ENCODE measurements at regions not wholly inside any gene's neighbourhood (a gene's known extent, or its start where the extent isn't known, plus 50 kb on each side); places are given as distances from the start of the nearest gene placed in this dataset.

- POLR2A ChIA-PET: no interaction called here
These were observed 877.8 kb upstream of the ADGRL2 start for GRCh38 chr1:80922906-80923305.

GRCh38 chr1:80919426-80919825 lies 881.3 kb upstream of the ADGRL2 start:
- intact Hi-C loops (cut with micrococcal nuclease; ENCODE audit: unreplicated experiment): no loop called here
- H3K27me3 ChIP-seq (replicated peaks; ENCODE audit: control insufficient read depth, insufficient read depth, low read length): no peaks in the 10 kb centered on the region
- no peaks in the 10 kb centered on the region for H3K9me3 ChIP-seq
- Mint-ChIP-seq H3K4me1 (ENCODE audit: low read depth, unreplicated experiment) (no peaks in the 10 kb centered on the region), H3K27ac (ENCODE audit: unreplicated experiment) (no peak overlapping the region), H3K27me3 (ENCODE audit: insufficient read depth, unreplicated experiment) (no peaks in the 10 kb centered on the region), H3K4me3 (ENCODE audit: unreplicated experiment) (no peak overlapping the region), H3K36me3 (ENCODE audit: insufficient read depth, unreplicated experiment) (no peaks in the 10 kb centered on the region), H3K9me3 (ENCODE audit: unreplicated experiment) (no peaks in the 10 kb centered on the region)
- POLR2A ChIA-PET: no interaction called here
- H3K4me3 ChIP-seq (ENCODE audit: low read depth, low read length): no peak overlapping the region
- H3K4me1 ChIP-seq: no peaks in the 10 kb centered on the region
- TF ChIP-seq CTCF (IDR thresholded peaks at IDR 0.05; ENCODE audit: insufficient read depth in 1 of 2, low read depth in 1 of 2, low read length in 1 of 2, severe bottlenecking in 1 of 2, unreplicated experiment in 1 of 2): no peak
- DNase-seq: no peak
- H3K36me3 ChIP-seq (ENCODE audit: control insufficient read depth, insufficient read depth, low read length): no peaks in the 10 kb centered on the region
- CTCF ChIA-PET: no interaction called here
- BruUV-seq (replicated peaks): no TSS peak

More at GRCh38 chr1:80922906-80923305, 877.8 kb upstream of the ADGRL2 start:
- intact Hi-C loops (cut with micrococcal nuclease; ENCODE audit: unreplicated experiment): no loop called here
- CTCF ChIA-PET: no interaction called here
- Histone ChIP-seq H3K36me3 (ENCODE audit: control insufficient read depth, insufficient read depth, low read length) (no peaks in the 10 kb centered on the region), H3K9me3 (no peaks in the 10 kb centered on the region), H3K4me1 (no peaks in the 10 kb centered on the region), H3K4me3 (ENCODE audit: low read depth, low read length) (no peak overlapping the region), H3K27me3 (replicated peaks; ENCODE audit: control insufficient read depth, insufficient read depth, low read length) (no peaks in the 10 kb centered on the region)
- Mint-ChIP-seq H3K4me3 (ENCODE audit: unreplicated experiment) (no peak overlapping the region), H3K27ac (ENCODE audit: unreplicated experiment) (no peak overlapping the region), H3K27me3 (ENCODE audit: insufficient read depth, unreplicated experiment) (no peaks in the 10 kb centered on the region), H3K9me3 (ENCODE audit: unreplicated experiment) (no peaks in the 10 kb centered on the region), H3K4me1 (ENCODE audit: low read depth, unreplicated experiment) (no peaks in the 10 kb centered on the region), H3K36me3 (ENCODE audit: insufficient read depth, unreplicated experiment) (no peaks in the 10 kb centered on the region)
- TF ChIP-seq CTCF (IDR thresholded peaks at IDR 0.05; ENCODE audit: insufficient read depth in 1 of 2, low read depth in 1 of 2, low read length in 1 of 2, severe bottlenecking in 1 of 2, unreplicated experiment in 1 of 2): no peak
- no TSS peak for BruUV-seq (replicated peaks)
- no peak for DNase-seq

GRCh38 chr1:80918380-80918779 lies 882.4 kb upstream of the ADGRL2 start:
- no TSS peak for BruUV-seq (replicated peaks)
- CTCF ChIA-PET: no interaction called here
- no peak for TF ChIP-seq CTCF (IDR thresholded peaks at IDR 0.05; ENCODE audit: insufficient read depth in 1 of 2, low read depth in 1 of 2, low read length in 1 of 2, severe bottlenecking in 1 of 2, unreplicated experiment in 1 of 2)
- intact Hi-C loops (cut with micrococcal nuclease; ENCODE audit: unreplicated experiment): no loop called here
- Mint-ChIP-seq H3K4me1 (ENCODE audit: low read depth, unreplicated experiment) (no peaks in the 10 kb centered on the region), H3K27ac (ENCODE audit: unreplicated experiment) (no peak overlapping the region), H3K4me3 (ENCODE audit: unreplicated experiment) (no peak overlapping the region), H3K36me3 (ENCODE audit: insufficient read depth, unreplicated experiment) (no peaks in the 10 kb centered on the region), H3K9me3 (ENCODE audit: unreplicated experiment) (no peaks in the 10 kb centered on the region), H3K27me3 (ENCODE audit: insufficient read depth, unreplicated experiment) (no peaks in the 10 kb centered on the region)
- POLR2A ChIA-PET: no interaction called here
- no peaks in the 10 kb centered on the region for H3K36me3 ChIP-seq (ENCODE audit: control insufficient read depth, insufficient read depth, low read length)
- H3K4me1 ChIP-seq: no peaks in the 10 kb centered on the region
- no peak for DNase-seq
- H3K9me3 ChIP-seq: no peaks in the 10 kb centered on the region
- H3K27me3 ChIP-seq (replicated peaks; ENCODE audit: control insufficient read depth, insufficient read depth, low read length): no peaks in the 10 kb centered on the region
- no peak overlapping the region for H3K4me3 ChIP-seq (ENCODE audit: low read depth, low read length)

All from Caco-2 (cell line).